Left forelimb (tissue), 1 donor: ENCODE measurements at regions not wholly inside any gene's neighbourhood (a gene's known extent, or its start where the extent isn't known, plus 50 kb on each side); places are given as distances from the start of the nearest gene placed in this dataset.

Experiments used
- DNase-seq: peaks from one replicate; pipeline ENCODE4 v3.0.0-alpha.2; 2018; ENCODE audit warnings: low spot score

DNA sequence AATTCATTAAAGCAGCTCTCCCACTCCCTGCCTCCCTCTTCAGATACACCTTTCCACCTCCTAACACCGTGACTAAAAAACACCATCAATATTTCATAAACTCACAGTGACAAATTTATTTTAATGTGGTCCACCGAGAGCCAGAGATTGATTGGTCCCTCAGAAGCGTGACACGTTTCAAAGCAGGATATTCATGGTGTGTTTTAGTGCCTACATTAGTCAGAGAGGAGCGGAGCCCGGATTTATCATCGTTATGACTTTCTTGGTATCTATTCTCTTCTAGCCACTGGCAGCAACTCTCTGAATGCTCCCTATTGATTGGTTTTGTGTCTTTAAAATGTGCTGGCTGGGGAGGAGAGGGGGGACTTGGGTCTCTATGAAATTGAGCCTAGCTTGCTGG, 265.3 kb downstream of the DHX35 start:
- no peak for DNase-seq

DNA sequence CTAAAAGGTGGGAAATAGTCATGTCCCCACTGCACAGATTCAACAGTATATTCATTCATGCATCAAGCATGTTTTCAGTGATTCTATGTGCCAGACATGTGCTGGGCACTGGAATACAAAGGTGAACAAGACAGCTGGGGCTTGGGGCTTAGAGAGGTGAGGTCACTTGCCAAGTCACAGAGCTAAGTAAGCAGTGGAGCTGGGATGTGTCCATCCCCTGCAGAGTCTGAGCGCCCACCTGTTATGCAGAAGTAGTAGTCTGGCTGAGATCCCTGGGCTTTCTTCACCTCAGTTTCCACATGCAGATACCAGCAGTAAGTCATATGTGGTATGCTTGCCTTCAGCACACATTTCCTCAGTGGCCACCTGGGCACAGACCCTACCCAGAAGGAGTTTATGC, 263.8 kb downstream of the DHX35 start:
- no peak for DNase-seq

DNA sequence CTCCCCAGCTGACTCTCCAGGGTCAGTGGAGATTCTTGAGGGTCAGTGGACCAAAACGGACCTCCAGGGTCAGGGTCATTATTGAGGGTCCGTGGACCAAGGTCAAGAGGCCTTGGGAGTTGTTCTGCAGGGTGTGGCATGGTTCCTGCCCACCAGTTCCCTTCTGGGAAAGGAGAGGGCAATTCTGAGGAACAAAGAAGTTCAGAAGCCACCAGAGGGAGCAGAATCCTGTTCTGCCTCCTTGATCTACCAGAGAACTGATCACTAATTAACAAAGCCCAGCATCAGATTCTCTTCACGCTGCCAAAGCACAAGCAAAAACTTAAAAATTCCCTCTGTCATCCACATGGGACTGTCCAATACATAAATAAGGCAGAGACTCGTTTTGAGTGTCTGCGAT, 263.4 kb downstream of the DHX35 start:
- no peak for DNase-seq

DNA sequence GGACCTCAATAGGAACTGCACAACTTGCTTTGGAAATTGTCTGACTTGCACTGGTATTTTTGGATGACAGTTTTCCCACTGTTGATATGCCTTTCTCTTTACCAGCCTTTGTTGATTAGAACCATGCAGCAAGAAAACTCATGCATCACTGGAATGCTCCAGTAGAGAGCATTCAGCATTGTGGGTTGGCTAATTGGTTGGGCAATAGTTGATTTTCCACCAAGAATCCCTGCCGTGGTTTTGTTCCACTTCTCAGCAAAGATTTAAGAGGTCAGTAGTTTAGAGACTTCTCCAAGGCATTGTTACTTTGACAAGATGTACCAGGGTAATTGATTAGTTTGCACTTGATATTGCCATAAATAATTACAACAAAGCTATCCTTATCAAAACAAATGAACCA, 260.0 kb downstream of the DHX35 start:
- DNase-seq, result no peak

DNA sequence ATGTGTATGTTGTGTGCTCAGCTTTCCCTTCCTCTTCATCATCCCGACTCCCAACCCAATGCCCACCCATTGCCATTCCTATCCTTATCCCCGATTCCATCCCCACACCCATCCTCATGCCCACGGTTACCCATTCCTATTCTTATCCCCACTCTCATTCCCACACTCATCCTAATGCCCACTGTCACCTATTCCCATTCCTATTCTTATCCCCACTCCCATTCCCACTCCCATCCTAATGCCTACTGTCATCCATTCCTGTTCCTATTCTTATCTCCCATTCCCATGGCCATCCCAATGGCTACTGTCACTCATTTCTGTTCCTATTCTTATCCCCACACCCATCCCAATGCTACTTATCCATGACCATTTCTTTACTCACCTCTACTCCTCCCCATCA, 254.1 kb downstream of the DHX35 start:
- no peak for DNase-seq

DNA sequence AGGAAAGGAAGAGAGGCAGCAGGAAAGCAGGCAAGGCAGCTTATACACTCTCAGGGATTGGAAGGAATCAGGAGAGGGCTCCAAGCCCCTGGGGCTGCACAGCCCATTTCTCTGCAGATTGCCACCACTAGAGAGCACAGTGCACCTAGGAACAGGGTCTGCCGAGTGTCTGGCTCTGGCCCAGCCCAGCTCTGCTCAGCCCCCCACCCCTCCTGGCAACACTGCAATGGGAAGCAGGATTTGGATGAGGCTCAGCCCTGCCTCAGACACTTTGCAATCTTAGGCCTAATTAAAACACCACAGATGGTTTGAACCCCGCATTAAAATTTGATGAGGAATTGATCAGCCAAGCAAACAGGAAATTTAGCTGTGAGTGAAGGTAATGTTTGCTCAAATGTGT, 252.7 kb downstream of the DHX35 start:
- no peak for DNase-seq

DNA sequence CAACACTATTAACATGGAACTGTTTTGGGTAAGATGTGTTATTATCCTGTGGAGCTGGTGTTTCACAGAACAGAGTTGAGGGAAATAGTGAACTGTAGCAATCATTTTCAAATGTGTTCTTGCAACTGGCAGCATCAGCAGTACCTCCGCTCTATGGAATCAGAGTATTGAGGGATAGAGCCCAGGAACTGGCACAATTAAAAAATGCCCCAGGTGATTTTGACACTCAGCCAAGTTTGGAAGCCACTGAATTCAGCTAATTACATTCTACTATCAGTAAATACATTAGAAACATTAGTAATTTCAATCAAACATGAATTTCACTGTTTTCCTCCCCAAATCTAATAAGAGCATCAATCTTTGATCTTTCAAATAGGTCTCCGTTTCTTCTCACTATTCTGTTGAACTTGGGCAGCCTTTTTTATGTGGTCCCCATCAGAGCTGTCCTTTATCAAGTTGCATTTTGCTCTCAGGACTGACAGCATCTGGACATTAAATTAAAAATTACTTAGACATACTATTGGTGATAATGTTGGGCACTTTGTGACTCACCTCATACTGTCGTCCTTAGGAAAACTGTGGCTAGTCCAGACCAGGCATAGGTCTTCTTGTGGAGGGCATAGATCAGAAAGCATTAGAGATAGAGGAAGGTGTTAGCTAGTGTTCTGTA, 251.5 kb downstream of the DHX35 start:
- no peak for DNase-seq

DNA sequence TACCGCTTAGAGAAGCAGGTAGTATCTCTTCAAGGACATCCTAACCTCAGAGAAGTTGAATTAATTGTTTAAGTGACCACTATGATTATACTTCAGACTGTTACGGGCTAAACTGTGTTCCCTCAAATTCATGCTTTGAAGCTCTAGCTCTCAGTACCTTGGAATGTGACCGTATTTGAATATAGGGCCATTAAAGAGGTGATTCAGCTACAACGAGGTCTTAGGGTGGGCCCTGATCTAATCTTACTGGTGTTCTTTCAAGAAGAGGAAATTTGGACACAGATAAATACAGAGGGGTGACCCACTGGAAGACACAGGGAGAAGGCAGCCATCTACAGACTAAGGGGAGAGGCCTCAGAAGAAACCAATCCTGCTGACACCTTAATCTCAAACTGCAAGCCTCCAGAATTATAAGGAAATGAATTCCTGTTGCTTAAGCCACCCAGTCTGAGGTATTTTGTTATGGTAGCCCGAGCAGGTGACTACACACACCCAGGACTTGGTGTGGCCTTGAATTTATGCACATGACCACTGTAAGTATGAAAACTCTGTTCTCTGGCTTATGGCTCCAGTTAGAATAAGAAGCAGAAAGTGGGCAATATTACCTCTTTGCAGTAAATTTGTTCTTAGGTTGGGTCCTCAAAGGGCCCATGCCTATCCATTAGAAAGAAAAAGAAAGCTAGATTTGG, 249.1 kb downstream of the DHX35 start:
- no peak for DNase-seq

DNA sequence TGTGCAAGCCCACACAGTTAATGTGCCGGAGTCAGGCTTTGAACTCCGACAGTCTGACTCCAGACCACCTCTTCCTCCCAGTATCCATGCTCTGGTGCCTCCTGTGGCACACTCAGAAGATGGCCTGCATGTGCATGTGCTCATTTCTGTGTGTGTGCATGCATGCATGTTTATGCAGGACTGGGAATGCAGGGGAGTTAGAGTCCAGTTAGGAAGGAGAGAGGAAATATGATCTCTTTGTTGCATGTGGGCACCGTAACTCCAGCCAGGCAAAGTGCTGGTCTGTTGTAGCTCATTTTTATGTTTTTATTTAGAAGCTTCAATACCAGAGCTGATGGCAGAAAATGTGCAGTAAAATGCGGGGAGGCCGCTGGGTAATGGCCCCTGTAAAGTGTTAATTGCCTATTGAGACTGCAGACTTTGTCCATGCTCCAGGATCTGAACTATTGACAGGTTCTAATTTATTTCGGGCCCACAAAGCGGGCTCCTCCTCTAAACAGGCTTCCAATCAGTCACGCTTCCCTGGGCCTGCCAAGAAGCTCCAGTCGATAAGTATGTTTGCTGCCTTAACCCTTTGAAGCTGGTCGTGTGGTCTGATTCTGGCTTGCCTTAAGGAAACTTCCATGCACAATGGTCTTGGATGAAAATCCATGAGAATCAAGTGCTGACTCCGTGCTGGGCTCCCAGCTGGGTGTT, 248.3 kb downstream of the DHX35 start:
- DNase-seq, result no peak

DNA sequence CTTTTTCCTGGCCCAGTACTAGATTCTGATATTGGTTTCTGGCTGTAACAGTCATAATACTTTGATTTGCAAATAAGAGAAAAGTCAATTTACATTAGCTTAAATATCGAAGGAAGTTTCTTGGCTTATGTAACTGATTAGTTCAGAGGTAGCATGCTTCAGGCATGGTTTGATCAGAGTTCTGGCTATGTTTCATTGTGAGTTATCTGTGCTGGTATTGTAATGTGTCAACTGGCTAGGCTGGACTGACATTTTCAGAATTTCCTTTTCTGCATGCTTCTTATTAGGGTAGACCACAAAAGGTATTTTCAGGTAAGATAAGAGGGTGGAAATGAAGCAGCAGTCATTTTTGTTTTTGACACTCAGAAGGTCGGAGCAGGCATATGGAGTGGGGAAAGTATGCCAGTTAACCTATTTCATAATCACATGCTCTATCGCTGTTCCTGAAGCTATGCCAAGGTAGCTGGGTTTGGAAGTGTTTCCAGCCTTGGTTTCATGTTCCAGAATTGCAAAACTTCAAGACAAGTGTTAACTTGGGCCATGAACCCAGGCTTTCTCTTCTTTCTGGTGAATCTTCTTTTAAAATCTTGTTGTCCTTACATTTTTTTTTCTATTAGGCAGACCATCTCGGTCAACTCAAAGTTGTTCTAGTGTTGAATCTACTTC, 244.9 kb downstream of the DHX35 start:
- DNase-seq, result no peak

DNA sequence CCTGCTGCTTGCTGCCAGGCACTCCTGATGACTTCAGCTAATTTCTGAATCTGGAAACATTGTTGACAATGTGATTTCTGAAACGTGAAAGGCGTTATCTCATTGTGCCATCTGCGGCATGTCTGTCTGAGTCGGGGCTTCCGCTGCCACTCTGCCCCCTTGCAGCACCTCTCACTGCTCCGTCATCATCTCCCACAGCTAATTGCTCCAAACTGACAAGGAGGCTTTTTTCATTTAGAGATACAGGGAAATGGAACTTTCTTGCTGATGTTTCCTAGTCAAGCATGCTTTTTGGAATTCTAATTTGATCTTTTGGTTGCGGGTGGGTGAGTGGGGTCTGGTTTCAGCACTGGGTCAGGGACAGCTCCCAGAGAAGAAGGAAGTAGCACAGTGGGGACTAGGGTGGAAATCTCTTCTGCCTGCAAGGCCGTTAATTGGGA, 233.5 kb downstream of the DHX35 start:
- no peak for DNase-seq

DNA sequence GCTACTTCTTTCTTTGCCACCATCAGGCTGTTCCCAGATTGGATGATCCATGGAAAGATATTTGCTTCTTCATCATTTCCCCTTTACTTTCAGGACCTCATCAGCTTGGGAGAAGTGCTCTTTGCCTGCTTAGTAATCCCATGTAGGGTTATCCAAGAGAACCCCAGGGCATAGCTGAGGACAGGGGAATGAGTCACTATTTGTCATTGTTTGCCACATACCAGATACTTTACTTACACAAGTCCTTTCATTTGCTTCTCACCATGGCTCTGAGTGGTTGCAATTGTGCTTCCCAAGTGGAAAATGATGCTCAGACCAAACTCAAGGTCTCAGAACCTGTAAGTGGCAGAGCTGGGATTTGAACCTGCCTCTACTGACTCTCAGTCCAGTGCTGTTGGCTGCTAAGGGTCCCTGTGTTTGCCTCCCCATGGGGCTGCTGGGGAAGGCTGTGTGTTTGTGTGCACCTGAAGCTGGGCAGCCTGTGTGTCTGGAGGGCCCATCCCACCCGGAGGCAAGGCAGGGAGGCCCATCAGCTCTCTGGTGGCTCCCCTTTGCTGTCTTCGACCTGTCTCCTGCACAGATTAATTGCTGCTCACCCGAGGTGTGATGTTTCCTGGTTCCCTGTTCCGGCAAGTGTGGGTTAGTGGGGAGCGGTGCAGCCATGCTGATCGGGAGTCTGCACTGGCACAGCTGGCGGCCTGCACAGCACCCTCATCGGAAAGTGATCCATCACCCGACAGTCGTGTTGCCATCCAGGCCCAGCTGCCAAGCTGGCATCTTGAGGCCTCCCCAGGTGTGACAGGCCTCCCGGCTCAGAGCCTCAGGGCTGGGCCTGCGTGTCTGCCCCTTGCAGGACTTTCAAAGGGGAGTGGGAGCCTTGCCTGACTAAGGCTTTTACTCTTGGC, 228.8 kb downstream of the DHX35 start:
- DNase-seq, result no peak

DNA sequence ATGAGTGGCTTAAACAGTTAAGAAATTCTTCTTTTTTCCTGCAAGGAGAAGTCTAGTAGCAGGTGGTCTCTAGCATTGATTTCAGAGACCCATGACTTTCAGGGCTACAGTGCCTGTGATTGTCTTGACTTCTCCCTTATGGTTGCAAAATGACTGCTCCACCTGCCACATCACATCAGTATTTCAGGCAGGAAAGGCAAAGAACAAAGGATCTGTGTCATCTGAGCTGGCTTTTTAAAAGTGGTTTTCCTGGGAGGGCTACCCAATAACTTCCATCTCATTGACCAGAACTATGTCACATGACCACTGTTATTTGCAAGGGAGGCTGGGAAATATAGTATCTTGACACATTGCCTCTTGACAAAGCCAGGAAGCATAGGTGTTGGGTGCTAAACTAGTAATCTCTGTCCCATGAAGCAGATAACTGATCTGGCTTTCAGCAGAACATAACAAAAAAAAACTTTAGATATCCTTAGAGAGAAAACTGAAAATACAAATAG, 226.2 kb downstream of the DHX35 start:
- DNase-seq, result no peak

DNA sequence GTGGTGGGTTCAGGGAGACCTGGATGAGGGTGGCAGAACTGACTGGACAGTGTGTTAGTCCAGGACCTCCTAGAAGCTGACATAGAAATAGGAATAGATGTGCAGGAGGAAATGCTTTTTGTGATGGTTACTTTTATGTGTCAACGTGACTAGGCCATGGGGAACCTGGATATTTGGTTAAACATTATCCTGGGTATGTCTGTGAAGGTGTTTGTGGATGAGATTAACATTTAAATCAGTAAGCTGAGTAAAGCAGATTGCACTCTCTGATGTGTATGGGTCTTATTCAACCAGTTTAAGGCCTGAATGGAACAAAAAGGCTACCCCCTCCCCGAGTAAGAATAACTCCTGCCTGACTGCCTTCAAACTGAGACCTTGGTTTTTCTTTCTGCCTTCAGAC, 219.3 kb downstream of the DHX35 start:
- no peak for DNase-seq

DNA sequence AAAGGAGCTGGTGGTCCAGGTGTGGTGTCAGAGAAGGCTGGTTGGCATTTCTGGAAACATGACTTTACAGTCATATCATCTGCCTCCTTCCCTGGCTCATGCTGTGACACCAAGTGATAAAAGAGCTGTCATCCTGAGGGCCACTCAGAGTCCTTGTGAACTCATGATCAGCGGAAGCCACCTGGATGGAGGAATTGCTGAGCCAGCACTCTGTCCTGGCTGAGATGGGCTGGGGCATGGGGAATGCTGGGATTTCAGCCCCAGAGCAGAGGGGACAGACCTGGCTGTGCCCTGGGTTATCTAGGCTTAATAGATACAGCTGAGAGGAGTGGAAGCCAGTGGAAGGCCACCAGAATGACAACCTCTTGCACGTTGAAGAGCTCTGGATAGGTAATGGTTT, 214.3 kb downstream of the DHX35 start:
- DNase-seq, result no peak

DNA sequence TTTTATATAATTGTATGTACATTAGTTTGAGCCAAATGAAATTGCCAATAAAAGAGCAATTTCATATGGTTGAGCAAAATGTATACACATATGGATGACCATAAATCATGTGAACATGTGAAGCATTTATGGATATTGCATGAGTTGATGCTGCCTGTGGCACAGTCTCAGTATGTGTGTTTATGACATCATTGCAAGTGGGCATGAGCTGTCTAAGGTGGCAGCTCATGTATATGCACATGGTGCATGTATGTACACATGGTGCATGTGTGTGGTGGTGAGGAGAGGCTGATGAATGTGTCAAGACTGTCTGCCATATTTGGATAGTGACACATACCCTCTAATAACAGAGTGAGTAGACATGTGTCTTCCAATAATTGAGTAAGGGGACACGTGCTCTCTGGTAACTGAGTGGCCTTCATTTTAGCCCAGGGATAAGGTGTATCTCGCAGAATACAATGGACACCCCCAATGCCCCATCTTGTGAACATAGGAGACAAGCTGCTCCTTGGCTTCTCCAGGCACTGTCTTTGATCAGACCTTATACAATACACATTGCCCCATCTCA, 208.8 kb downstream of the DHX35 start:
- no peak for DNase-seq

DNA sequence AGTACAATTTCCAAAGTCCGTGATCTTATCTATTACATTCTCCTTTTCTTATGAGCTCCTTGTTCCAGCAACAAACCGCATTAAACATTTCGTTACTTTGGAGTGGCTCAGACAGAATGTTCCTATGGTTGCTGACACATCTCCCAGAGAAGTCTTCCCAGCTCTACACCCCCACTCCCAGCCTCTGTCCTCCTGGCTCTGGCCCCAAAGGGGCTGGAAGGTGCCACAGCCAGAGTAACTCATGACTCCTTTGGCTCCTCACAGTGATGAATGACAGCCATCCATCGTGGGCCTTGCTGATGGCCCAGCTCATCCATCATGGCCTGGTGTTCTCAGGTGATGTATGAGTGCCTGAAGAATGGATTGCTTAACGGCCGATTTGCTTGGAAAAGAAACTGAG, 203.0 kb downstream of the DHX35 start:
- no peak for DNase-seq

DNA sequence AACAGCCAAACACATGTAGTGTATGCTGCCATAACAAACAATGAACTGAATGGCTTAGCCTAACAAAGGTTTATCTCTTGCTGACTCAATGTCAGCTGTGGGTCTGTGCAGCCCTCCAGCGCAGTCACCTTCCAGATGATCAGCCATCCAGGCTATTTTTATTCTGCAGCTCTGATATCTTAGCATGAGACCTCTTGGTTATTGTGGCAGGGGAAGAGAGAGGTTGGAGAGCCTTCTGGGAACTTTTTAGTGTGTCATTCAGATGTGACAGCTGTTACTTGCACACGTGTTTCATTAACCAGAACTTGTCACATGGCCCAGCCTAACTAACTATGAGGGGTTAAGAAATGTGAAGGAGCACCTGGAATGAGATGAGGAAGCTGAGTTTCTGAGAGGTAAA, 202.5 kb downstream of the DHX35 start:
- no peak for DNase-seq

DNA sequence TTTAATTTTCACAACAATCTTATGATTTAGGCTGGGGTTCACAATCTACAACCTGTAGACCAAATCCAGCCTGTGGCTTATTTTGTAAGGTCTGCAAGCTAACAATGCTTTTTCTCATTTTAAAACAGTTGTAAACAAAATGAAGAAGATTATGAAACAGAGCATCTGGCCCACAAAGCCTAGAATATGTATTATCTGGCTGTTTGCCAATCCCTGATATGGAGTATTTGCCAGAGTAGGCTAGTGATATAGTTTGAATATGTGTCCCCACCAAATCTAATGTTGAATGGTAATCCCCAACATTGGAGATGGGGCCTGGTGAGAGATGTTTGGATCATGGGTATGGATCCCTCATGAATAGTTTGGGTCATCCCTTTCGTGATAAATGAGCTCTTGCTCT, 201.8 kb downstream of the DHX35 start:
- no peak for DNase-seq

DNA sequence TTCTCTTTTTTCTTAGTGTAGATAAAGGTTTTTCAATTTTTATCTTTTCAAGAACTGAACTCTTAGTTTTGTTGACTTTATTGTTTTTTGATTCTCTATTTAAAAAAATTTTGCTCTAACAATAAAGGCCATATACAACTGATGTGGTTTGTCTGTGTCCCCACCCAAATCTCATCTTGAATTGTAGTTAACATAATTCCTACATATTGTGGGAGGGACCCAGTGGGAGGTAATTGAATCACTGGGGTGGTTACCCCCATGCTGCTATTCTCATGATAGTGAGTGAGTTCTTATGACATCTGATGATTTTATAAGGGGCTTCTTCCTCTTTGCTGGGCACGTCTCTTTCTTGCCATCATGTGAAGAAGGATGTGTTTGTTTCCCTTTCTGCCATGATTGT, 199.8 kb downstream of the DHX35 start:
- no peak for DNase-seq

DNA sequence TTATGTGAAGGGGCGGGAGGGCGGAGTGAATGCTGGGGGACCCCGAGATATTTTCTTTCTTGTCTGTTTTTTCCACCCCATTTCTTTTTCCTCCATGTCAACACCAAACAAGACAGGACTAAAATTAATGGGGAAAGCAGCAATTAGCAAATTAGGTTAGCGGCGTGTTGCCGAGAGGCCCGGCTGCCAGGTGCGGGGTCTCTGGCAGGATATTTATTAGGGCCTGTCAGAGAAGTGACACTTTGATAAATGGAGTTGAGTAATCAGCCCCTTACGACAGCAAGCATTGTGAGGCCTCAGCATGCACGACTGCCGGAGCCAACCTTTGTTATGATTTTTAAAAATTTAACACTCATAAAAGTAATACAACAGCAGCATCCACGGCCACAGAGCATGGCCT, 193.8 kb downstream of the DHX35 start:
- DNase-seq, result no peak
